Heart left ventricle (tissue), 16 donors: ENCODE measurements at regions not wholly inside any gene's neighbourhood (a gene's known extent, or its start where the extent isn't known, plus 50 kb on each side); places are given as distances from the start of the nearest gene placed in this dataset.

Experiments
- ATAC-seq, 4 donors: fragments of 200-7000 bp; cut with Tn5 transposase; one replicate each; pipeline ENCODE4 v1.9.1; 2020 to 2022; ENCODE audit warnings: moderate library complexity in 4 of 4, mild to moderate bottlenecking in 3 of 4, moderate number of reproducible peaks in 1 of 4
- DNase-seq, 5 donors: peaks; one replicate each; pipeline ENCODE4 v3.0.0-alpha.2; 2020
- H3K27ac ChIP-seq, 12 donors: fragments of 200-600 bp; sonication (generic) in 4 of 12; one replicate each; pipeline versions ENCODE4 v1.5.0 to v1.8.0; 2016 to 2022; ENCODE audit warnings: mild to moderate bottlenecking in 2 of 12
- H3K27me3 ChIP-seq, 9 donors: fragments of 200-600 bp; sonication (generic) in 2 of 9; one replicate each; pipeline versions ENCODE4 v1.5.1 to v1.8.0; 2016 to 2022; ENCODE audit warnings: mild to moderate bottlenecking in 3 of 9
- H3K36me3 ChIP-seq, 9 donors: fragments of 200-600 bp; sonication (generic) in 2 of 9; one replicate each; pipeline versions ENCODE4 v1.5.0 to v1.8.0; 2018 to 2022; ENCODE audit warnings: mild to moderate bottlenecking in 2 of 9
- H3K4me1 ChIP-seq, 12 donors: fragments of 200-600 bp; sonication (generic) in 4 of 12; one replicate each; pipeline versions ENCODE4 v1.5.0 to v1.8.0; 2016 to 2022; ENCODE audit warnings: mild to moderate bottlenecking in 3 of 12
- H3K4me3 ChIP-seq, 12 donors: fragments of 200-600 bp; sonication (generic) in 4 of 12; one replicate each; pipeline versions ENCODE4 v1.5.0 to v1.8.0; 2017 to 2022; ENCODE audit warnings: mild to moderate bottlenecking in 9 of 12, moderate library complexity in 4 of 12
- H3K9me3 ChIP-seq, 12 donors: fragments of 200-600 bp; sonication (generic) in 4 of 12; one replicate each; pipeline versions ENCODE4 v1.5.0 to v1.8.0; 2016 to 2022; ENCODE audit warnings: mild to moderate bottlenecking in 1 of 12
- CTCF ChIP-seq, 12 donors: fragments of 200-600 bp; sonication (generic) in 4 of 12; IDR thresholded peaks; one replicate each; pipeline versions ENCODE4 v1.5.0 to v1.8.0; 2018 to 2022; ENCODE audit warnings: antibody characterized with exemption in 12 of 12, mild to moderate bottlenecking in 5 of 12
- POLR2A ChIP-seq, 2 donors: fragments of 450-650 bp; IDR thresholded peaks; one replicate each; pipeline ENCODE4 v1.6.1; 2017; ENCODE audit warnings: antibody characterized with exemption in 2 of 2, mild to moderate bottlenecking in 2 of 2, moderate library complexity in 2 of 2
- WGBS, 4 donors: extraction: QIAGEN DNeasy Blood & Tissue Kit in 2 of 4; methylation state at CpG; one replicate each; pipeline versions ENCODE4 v1.1.5 to v1.1.7; 2013 to 2018; 5-methylcytosine and 5-hydroxymethylcytosine counted together
- intact Hi-C, 10 donors: fragments of 100-400 bp; cut with DNase I; formaldehyde crosslinking; loops; one replicate each; pipeline versions ENCODE4 v1.11.1 to v1.14.2; 2022
- donor health status: ischemic (EF 13 %, LVEDD 7.1; RV severe dilation, severe dysfunction).
- donor health status: healthy with polysubstance abuse.
- donor health status: DM: no; HTN: yes; CAD: no.
- donor health status: DM: no; HTN: no; CAD: no.
- donor health status: ischemic (EF 25% LVEDD 6.9; RV normal size, moderate dysfunction).
- donor health status: ischemic (EF 25% LVEDD 5.7; RV mildly dilated, moderate dysfunction).
- donor health status: healthy.
- donor health status: DM: yes; HTN: yes; CAD: no.
- donor health status: ischemic (EF 35%, LVEDD 5.7; RV mildly dilated, moderate dysfunction).
- donor health status: nonischemic (EF 11% LVEDD 7.7; RV severe dilation, severe dysfunction).
- donor health status: DM: yes; HTN: yes; CAD: no.
- donor health status: PGD.
- donor health status: ischemic (EF 29% LVEDD 5.4; RV normal size, mild dysfunction).
- donor health status: nonischemic (EF 23%, LVEDD 6.1; RV moderate dilation, normal function).

- no peaks in the 10 kb centered on the region for H3K36me3 ChIP-seq
- no peak overlapping the region for H3K4me3 ChIP-seq
- no peak overlapping the region for H3K27ac ChIP-seq
- no peaks in the 10 kb centered on the region for H3K27me3 ChIP-seq
- H3K4me1 ChIP-seq = no peaks in the 10 kb centered on the region
- TF ChIP-seq POLR2A (IDR thresholded peaks at IDR 0.05) = no peak
- no peak for TF ChIP-seq CTCF (IDR thresholded peaks at IDR 0.05)
- H3K9me3 ChIP-seq = peaks cover 0 to 16% (median 2%) of the 10 kb centered on the region in 12 donors
- intact Hi-C loops = no loop called here
- 80 to 89% (median 84%) methylated on average over 2 of the region's 2 CpGs for WGBS, 4 donors
- ATAC-seq = no peak
- DNase-seq = no peak
Observed at GRCh38 chr12:42824327-42824726, 234.8 kb upstream of the PRICKLE1 start.

- intact Hi-C loops = no loop called here
- Histone ChIP-seq H3K27me3 (no peaks in the 10 kb centered on the region), H3K9me3 (peaks cover 0 to 16% (median 2%) of the 10 kb centered on the region in 12 donors), H3K4me1 (no peaks in the 10 kb centered on the region), H3K36me3 (no peaks in the 10 kb centered on the region), H3K4me3 (no peak overlapping the region), H3K27ac (no peak overlapping the region)
- DNase-seq (no peak), ATAC-seq (no peak)
- TF ChIP-seq POLR2A (IDR thresholded peaks at IDR 0.05) (no peak), CTCF (IDR thresholded peaks at IDR 0.05) (peak in 1 of 12 donors; percentile 14)
Observed at GRCh38 chr12:42823679-42824078, 234.1 kb upstream of the PRICKLE1 start.

- intact Hi-C loops = no loop called here
- WGBS, 4 donors = 76 to 82% (median 78%) methylated on average over 6 of the region's 6 CpGs
Observed at GRCh38 chr12:42819846-42820245, 230.3 kb upstream of the PRICKLE1 start.

GRCh38 chr12:42815068-42815467 is 225.5 kb upstream of the PRICKLE1 start:
- Histone ChIP-seq H3K4me1 (no peaks in the 10 kb centered on the region), H3K27me3 (no peaks in the 10 kb centered on the region), H3K9me3 (no peaks in the 10 kb centered on the region), H3K36me3 (no peaks in the 10 kb centered on the region), H3K4me3 (no peak overlapping the region), H3K27ac (no peak overlapping the region)
- no peak for TF ChIP-seq POLR2A (IDR thresholded peaks at IDR 0.05)
- no peak for TF ChIP-seq CTCF (IDR thresholded peaks at IDR 0.05)
- WGBS, 4 donors = 71 to 84% (median 80%) methylated on average over 2 of the region's 2 CpGs
- intact Hi-C loops = no loop called here
- DNase-seq (no peak), ATAC-seq (no peak)

More at GRCh38 chr12:42819846-42820245, 230.3 kb upstream of the PRICKLE1 start:
- Histone ChIP-seq H3K4me3 (no peak overlapping the region), H3K4me1 (no peaks in the 10 kb centered on the region), H3K27ac (no peak overlapping the region), H3K36me3 (no peaks in the 10 kb centered on the region), H3K9me3 (peaks cover 0 to 11% (median 0%) of the 10 kb centered on the region in 12 donors), H3K27me3 (no peaks in the 10 kb centered on the region)
- ATAC-seq (no peak), DNase-seq (no peak)
- TF ChIP-seq CTCF (IDR thresholded peaks at IDR 0.05) (no peak), POLR2A (IDR thresholded peaks at IDR 0.05) (no peak)
